SKM-1 treated with dmso at 0.1 percent for 144 hours (cell line): ENCODE measurements at regions not wholly inside any gene's neighbourhood (a gene's known extent, or its start where the extent isn't known, plus 50 kb on each side); places are given as distances from the start of the nearest gene placed in this dataset.
A peak's percentile ranks its signal among the peaks of the same experiment; 100 is the strongest.
"Not testable (repeated sequence)": the region's sequence is repeated elsewhere in the genome, so short reads cannot be mapped to it uniquely, and the experiment has no call there.

ENCODE experiments used
- DNase-seq: peaks from one replicate; lab custom pipeline; 2025; ENCODE audit not compliant: unreplicated experiment; lab: John Stamatoyannopoulos, UW

DNA sequence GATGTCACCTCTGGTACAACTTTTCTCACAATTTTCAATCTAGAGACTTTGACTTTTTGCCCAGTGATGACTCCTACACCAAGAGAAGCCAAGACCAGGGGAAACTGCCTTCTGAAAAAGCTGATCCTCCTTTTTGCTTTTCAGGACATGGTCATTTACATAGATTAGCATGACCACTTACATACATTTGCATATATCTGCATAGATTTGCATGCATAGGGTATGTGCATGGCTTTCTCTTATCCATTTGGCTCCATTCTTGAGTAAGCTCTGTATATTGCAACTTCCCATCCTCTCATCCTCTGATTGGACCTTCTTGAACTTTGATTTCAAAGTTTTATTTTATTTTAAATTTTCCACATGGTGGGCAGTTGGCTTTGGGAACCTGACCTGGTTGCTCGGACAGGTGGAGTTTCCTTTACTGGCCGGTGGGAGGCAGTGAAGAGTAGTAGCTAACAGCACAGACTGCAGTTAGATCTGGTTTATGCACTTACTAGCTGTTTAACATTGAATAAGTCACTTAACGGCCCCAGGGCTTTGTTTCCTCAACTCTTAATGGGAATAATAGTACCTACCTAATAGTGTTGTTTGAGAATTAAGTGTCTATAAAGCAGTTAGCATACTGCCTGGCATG, 92.9 kb downstream of the GPR139 start:
- DNase-seq, result no peak

DNA sequence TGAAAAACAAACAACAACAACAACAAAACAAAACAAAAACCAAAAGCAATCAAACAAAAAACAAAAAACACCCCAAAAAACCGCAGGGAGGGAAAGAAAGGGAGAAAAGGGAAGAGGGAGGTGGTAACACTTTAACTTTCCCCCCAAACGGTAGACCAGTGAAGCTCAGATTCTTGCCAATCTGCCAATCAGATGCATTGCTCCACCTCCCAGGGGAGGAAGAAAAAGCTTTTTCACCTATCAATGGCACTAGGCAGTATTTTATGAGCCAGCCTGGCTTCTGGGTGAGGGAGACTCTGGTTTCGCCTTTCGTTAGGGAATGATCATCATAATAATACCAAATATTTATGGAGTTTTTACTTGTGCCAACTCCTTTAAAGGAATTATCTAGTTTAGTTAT, 94.1 kb downstream of the GPR139 start:
- DNase-seq, result no peak

GRCh38 chr16:19974607-19975006, 90.0 kb upstream of the GPRC5B start:
- DNase-seq, result no peak

DNA sequence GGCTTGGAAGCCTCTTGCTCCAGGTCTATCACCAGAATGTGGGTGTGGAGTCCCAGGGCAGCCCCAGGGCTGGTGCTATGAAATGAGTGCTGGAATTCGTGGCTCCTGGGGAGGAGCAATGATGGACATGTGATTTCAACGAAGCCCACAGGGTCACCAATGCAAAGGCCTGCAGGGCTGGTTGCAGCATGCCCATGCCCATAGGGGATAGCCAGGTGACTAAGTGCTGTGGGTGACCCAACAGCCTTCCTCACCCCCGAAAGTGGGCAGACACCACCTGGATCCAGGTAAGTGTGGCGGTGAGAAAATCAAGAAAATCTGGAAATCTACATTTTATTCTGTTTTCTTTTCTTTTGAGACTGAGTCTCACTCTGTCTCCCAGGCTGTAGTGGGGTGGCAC, 87.5 kb upstream of the GPRC5B start:
- DNase-seq, result no peak

GRCh38 chr16:19968891-19969683, 84.4 kb upstream of the GPRC5B start:
- no peak for DNase-seq

- DNase-seq, result no peak
Observed at GRCh38 chr16:19967963-19968362, 83.3 kb upstream of the GPRC5B start.

DNA sequence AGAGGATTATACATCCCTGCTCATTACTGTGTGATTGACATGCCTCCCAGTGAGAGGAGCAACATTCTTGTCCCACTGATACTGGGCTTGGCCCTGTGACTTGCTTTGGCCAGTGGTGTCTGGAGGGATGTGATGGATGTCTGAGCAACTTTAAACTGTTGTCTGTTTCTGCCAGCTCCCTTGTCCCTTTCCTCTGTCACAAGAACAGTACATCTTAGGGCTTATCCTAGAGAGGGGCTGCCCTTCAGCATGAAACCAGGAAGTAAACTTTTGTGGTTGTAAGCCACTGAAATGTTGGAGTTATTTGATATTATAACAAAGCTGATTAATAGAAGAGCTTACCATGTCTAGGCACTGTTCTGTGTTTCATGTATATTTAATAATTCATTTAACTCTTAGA, 82.9 kb upstream of the GPRC5B start:
- DNase-seq, result peak; percentile 25

- DNase-seq, result no peak
Observed at GRCh38 chr16:19963301-19963700, 78.7 kb upstream of the GPRC5B start.

GRCh38 chr16:19960183-19960582, 75.5 kb upstream of the GPRC5B start:
- no peak for DNase-seq

DNA sequence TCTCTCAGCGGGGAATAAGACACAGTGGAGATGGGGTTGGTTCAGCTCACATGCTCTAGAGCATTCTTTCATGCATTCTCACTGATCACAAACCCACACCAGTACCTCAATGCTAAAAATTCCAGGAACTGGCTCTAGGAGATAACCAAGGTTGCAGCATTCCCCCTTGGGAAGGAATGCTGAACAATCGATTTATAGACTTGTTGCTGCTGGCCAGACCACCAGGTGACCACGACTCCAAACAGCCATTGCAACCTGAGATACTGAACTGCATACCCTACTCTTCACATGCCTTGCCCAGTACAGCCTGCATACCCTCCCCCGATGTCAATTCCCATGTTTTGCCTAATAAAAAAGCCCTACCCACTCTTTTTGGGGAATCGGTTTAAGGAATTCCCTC, 75.1 kb upstream of the GPRC5B start:
- DNase-seq, result no peak

DNA sequence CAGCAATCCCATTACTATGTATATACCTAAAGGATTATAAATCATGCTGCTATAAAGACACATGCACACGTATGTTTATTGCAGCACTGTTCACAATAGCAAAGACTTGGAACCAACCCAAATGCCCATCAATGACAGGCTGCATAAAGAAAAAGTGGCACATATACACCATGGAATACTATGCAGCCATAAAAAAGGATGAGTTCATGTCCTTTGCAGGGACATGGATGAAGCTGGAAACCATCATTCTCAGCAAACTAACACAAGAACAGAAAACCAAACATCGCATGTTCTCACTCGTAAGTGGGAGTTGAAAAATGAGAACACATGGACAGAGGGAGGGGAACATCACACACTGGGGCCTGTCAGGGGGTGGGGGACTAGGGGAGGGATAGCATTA, 71.2 kb upstream of the GPRC5B start:
- not testable (repeated sequence) for DNase-seq

DNA sequence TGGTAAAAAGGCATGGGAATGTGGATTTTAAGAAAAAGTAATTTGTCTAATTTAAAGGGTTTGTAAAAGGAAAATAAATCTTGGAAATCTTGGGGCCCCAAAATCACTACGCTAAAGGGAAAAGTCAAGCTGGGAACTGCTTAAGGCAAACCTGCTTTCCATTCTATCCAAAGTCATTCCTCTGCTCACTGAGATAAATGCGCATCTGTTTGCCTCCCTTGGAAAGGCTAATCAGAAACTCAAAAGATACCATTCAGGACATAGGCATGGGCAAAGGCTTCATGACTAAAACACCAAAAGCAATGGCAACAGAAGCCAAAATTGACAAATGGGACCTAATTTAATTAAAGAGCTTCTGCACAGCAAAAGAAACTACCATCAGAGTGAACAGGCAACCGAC, 70.4 kb upstream of the GPRC5B start:
- not testable (repeated sequence) for DNase-seq

DNA sequence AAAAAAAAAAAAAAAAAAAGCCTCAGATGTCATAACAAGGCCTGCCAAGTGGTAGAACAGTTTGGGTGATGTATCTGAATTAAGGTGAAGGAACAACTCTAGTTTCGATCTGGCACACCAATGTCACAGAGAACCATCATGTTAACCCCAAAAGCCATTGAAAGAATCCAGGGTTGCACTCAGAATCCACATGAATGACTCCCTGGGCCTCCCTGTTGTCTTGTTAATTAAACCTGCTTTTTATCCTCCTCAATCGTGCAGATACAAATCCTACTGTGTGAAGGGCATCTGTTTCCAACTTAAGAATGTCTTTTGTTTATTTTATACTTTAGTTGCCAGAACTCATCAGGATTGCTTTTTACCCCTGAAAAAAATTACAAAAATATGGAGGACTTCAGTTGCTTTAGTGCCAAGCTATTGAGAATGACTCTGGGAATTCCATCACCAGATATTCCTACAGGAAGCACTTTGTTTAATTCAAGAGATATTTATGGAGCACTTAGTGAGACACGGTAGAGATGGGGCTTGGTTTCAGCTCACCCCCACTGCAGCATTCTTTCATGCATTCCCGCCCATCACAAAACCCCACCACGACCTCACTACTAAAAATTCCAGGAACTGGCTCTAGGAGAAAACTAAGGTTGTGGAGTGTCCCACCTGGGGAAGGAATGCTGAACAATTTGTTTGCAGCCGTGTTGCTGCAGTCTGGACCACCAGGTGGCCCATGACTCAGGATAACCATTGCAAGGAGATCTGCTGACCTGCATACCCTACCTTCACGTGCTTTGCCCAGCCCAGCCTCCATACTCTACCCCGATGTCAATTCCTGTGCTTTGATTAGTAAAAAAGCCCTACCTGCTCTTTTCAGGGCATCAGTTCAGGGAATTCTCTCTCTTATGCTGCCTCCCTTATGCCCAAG, 63.8 kb upstream of the GPRC5B start:
- DNase-seq, result no peak

DNA sequence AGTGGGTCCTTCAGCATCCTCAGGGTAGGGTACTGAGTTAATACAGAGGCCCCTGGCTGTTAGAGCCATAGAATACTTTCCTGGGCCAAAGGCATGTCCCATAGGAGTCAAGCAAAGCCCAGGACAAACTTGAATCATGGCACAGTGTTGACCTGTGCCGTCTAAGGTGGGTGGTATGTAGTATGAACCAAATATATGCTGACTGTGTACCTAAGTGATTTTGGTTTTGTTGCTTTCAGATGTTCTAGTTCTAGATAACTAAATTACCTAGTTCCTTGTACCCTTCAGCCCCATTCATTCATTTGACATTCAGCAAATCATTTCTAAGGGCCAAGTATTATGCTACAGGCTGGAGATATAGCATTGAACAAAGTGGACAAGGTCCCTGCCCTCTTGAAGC, 61.3 kb upstream of the GPRC5B start:
- DNase-seq, result no peak

DNA sequence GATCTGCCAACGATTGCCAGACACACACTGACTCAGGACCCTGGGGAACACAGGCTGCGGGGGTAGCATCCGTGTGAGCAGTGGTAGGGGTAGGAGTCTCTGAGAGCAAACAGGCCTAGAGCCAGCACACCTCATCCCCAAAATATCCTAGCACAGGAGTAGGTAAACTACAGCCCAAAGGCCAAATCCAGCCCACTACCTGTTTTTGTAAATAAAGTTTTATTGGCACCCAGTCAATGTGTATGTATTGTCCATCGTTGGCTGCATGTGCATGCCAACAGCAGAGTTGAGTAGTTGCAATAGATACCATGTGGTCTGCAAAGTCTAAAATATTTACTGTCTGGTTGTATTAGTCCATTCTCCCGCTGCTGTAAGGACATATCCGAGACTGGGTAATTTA, 55.5 kb upstream of the GPRC5B start:
- no peak for DNase-seq

- DNase-seq, result no peak
Observed at GRCh38 chr16:19939553-19939952, 54.9 kb upstream of the GPRC5B start.

DNA sequence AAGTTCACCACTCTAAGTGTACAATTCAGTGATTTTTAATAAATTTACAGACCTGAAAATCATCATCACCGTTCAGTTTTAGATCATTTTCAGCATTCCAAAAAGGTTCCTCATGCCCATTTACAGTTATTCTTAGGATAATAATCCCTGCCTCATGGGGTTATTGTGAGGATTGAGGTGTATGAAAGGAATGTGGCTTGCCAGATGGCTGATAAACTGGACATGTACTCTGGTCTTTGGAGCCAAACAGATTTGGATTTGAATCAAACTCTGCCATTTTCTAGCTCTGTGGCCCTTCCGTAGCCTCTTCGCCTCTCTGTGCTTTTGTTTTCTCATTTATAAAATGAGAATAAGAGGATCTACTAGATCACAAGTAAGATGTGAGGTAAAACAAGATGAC, 53.9 kb upstream of the GPRC5B start:
- DNase-seq, result no peak

DNA sequence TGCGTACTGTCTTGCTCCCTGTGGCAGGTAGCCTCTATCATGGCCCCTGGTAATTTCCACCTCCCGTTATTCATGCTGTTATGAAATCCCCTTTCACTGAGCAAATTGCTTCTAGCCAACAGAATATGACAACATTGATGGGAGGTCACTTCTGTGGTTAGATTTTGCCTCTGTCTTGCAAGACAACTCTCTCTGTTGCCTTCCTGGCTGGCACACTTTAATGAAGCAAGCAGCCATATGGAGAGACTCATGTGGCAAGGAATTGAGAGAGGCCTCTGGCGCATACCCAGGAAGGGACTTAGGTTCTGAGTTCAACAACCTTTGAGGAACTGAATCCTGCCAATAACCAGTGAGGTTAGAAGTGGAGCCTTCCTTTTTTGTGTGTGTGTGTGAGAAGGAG, 51.8 kb upstream of the GPRC5B start:
- DNase-seq, result peak; percentile 85

DNA sequence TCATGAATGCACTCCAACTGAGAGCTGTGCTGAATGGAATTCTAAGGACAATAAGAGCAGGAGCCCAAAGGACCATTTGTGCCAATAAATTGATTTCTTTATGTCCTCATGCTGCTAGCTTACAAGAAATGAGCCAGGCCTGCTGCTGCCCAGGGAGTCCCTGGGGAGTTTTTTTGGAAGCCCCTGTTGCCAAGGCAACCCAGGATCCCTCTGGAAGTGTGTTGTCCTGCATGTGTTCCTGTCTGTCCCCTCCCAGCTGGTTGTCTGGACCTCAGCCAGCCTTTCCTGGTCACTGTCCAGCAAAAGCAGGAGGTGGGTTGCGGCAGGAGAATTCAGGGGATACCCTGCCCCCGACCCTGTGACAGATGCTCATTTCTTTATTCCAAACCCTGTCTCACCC, 51.0 kb upstream of the GPRC5B start:
- DNase-seq, result no peak
